GM20000 (cell line): ENCODE measurements at regions not wholly inside any gene's neighbourhood (a gene's known extent, or its start where the extent isn't known, plus 50 kb on each side); places are given as distances from the start of the nearest gene placed in this dataset.

Experiments used
- DNase-seq: peaks from one replicate; pipeline ENCODE4 v3.0.0; 2012; ENCODE audit warnings: low spot score
- CTCF ChIP-seq: IDR thresholded peaks from 2 replicates; pipeline ENCODE4 v1.5.1; 2012; ENCODE audit warnings: mild to moderate bottlenecking, control low read depth; ENCODE audit errors: extremely low read depth, missing control alignments

GRCh38 chr18:42287047-42287446, 332.0 kb downstream of the PIK3C3 start:
- no peak for DNase-seq
- TF ChIP-seq CTCF: no peak

GRCh38 chr18:42288129-42288528, 333.1 kb downstream of the PIK3C3 start:
- DNase-seq: no peak
- TF ChIP-seq CTCF: no peak

- no peak for TF ChIP-seq CTCF
- DNase-seq: no peak
These were observed 334.5 kb downstream of the PIK3C3 start for GRCh38 chr18:42289526-42289925.

- no peak for TF ChIP-seq CTCF
- DNase-seq: no peak
These were observed 335.6 kb downstream of the PIK3C3 start for GRCh38 chr18:42290318-42291307.

DNA sequence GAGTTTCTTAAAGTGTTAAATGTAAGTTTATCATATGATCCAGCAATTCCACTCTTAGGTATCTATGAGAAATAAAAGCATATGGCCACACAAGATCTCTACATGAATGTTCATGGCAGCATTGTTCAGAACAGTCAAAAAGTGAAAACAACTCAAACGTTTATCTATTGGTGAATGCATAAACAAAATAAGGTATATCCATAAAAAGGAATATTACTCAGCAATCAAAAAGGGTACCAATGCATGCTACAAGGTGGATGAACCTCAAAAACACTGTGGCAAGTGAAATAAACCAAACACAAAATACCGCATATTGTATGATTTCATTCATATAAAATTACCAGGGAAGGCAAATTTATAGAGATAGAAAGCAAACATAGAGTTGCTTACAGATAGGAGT, 337.6 kb downstream of the PIK3C3 start:
- DNase-seq: no peak
- no peak for TF ChIP-seq CTCF

DNA sequence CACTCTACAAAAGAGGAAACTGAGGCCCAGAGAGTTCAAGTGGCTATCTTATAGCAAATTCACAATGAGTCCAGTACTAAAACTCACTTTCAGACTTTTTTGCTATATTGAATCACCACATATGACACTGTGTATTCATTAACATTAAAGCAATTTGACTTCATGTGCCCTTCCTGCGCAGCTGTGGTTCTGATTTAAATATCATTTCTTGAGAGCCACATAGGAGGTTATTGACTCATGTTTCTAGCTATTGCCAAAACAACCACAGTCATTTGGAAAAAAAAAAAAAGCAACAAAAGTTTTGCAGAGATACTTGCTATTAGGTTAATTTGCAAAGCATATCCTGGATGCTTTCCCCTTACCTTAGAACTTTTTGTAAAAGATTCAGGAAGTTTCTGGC, 341.2 kb downstream of the PIK3C3 start:
- TF ChIP-seq CTCF: no peak
- DNase-seq: no peak

- DNase-seq: no peak
- no peak for TF ChIP-seq CTCF
These were observed 341.7 kb downstream of the PIK3C3 start for GRCh38 chr18:42296723-42297122.
